MM.1S (cell line): ENCODE measurements at regions not wholly inside any gene's neighbourhood (a gene's known extent, or its start where the extent isn't known, plus 50 kb on each side); places are given as distances from the start of the nearest gene placed in this dataset.

Source experiments
- DNase-seq: peaks from one replicate; pipeline ENCODE4 v3.0.0-alpha.2; 2015
- H2AFZ ChIP-seq: fragments of 300-600 bp; sonication (generic); 2 replicates; pipeline ENCODE4 v1.6.0; 2016; ENCODE audit warnings: antibody characterized with exemption, low read length
- H3F3A ChIP-seq: fragments of 300-600 bp; sonication (generic); 2 replicates; pipeline ENCODE4 v1.6.1; 2016; ENCODE audit warnings: mild to moderate bottlenecking, antibody characterized with exemption, low read length, moderate library complexity, mixed read lengths; ENCODE audit not compliant: insufficient read depth
- H3K27ac ChIP-seq: fragments of 300-600 bp; sonication (generic); 2 replicates; pipeline ENCODE4 v1.5.1; 2016; ENCODE audit warnings: mild to moderate bottlenecking, low read length
- H3K27me3 ChIP-seq: fragments of 300-600 bp; sonication (generic); replicated peaks from 2 replicates; pipeline ENCODE4 v1.6.0; 2016; ENCODE audit warnings: low read length; ENCODE audit not compliant: insufficient read depth
- H3K36me3 ChIP-seq: fragments of 300-600 bp; sonication (generic); replicated peaks from 2 replicates; pipeline ENCODE4 v1.6.1; 2016; ENCODE audit warnings: mild to moderate bottlenecking, low read length, mixed read lengths; ENCODE audit not compliant: insufficient read depth
- H3K4me1 ChIP-seq: fragments of 300-600 bp; sonication (generic); 2 replicates; pipeline ENCODE4 v1.6.1; 2016; ENCODE audit warnings: low read length, mixed read lengths
- H3K4me2 ChIP-seq: fragments of 300-600 bp; sonication (generic); 2 replicates; pipeline ENCODE4 v1.6.0; 2016; ENCODE audit warnings: low read depth, low read length
- H3K4me3 ChIP-seq: fragments of 300-600 bp; sonication (generic); 2 replicates; pipeline ENCODE4 v1.5.1; 2016; ENCODE audit warnings: low read length, mixed read lengths
- H3K79me2 ChIP-seq: fragments of 300-600 bp; sonication (generic); 2 replicates; pipeline ENCODE4 v1.6.1; 2016; ENCODE audit warnings: mixed run types, low read length, mixed read lengths
- H3K9ac ChIP-seq: fragments of 300-600 bp; sonication (generic); 2 replicates; pipeline ENCODE4 v1.6.1; 2016; ENCODE audit warnings: low read length, mixed read lengths
- H3K9me2 ChIP-seq: fragments of 300-600 bp; sonication (generic); replicated peaks from 2 replicates; pipeline ENCODE4 v1.6.1; 2016; ENCODE audit warnings: mild to moderate bottlenecking, low read length, mixed read lengths; ENCODE audit not compliant: insufficient read depth
- H3K9me3 ChIP-seq: fragments of 300-600 bp; sonication (generic); replicated peaks from 2 replicates; pipeline ENCODE4 v1.6.1; 2016; ENCODE audit warnings: mild to moderate bottlenecking, low read length, mixed read lengths; ENCODE audit not compliant: insufficient read depth
- H4K20me1 ChIP-seq: fragments of 300-600 bp; sonication (generic); 2 replicates; pipeline ENCODE4 v1.6.1; 2016; ENCODE audit warnings: mild to moderate bottlenecking, low read length, moderate library complexity, mixed read lengths; ENCODE audit not compliant: insufficient read depth
- CTCF ChIP-seq: fragments of 300-600 bp; sonication (generic); IDR thresholded peaks from 2 replicates; pipeline ENCODE4 v1.5.1; 2016; ENCODE audit warnings: antibody characterized with exemption, low read length, mixed read lengths
- EZH2 ChIP-seq: fragments of 300-600 bp; sonication (generic); optimal IDR thresholded peaks from 2 replicates; pipeline ENCODE3; 2017; ENCODE audit warnings: low read depth, mild to moderate bottlenecking, antibody characterized with exemption, low read length, mixed read lengths
- EZH2phosphoT487 ChIP-seq: fragments of 300-600 bp; sonication (generic); IDR thresholded peaks from 2 replicates; pipeline ENCODE4 v1.6.1; 2018; ENCODE audit warnings: antibody characterized with exemption, low read length

- no peaks in the 10 kb centered on the region for H3K4me1 ChIP-seq
- H4K20me1 ChIP-seq: no peaks in the 10 kb centered on the region
- no peak overlapping the region for H3K4me2 ChIP-seq
- no peaks in the 10 kb centered on the region for H3K79me2 ChIP-seq
- no peak overlapping the region for H3K4me3 ChIP-seq
- TF ChIP-seq EZH2phosphoT487 (no peak), EZH2 (no peak), CTCF (no peak)
- H3K9ac ChIP-seq: no peak overlapping the region
- no peaks in the 10 kb centered on the region for H3K9me2 ChIP-seq
- H2AFZ ChIP-seq: no peak overlapping the region
- H3K36me3 ChIP-seq: no peaks in the 10 kb centered on the region
- H3K27ac ChIP-seq: no peak overlapping the region
- no peaks in the 10 kb centered on the region for H3F3A ChIP-seq
- H3K27me3 ChIP-seq: no peaks in the 10 kb centered on the region
- H3K9me3 ChIP-seq: no peaks in the 10 kb centered on the region
- DNase-seq: no peak
Observed at GRCh38 chr22:22428222-22429098, 80.1 kb downstream of the ZNF280B start.

GRCh38 chr22:22429369-22430108 lies 79.0 kb downstream of the ZNF280B start:
- no peaks in the 10 kb centered on the region for H3K27me3 ChIP-seq
- H3F3A ChIP-seq: no peaks in the 10 kb centered on the region

GRCh38 chr22:22430111-22430820 lies 78.3 kb downstream of the ZNF280B start:
- H3K27ac ChIP-seq: no peak overlapping the region
- no peak overlapping the region for H3K4me2 ChIP-seq
- no peaks in the 10 kb centered on the region for H3F3A ChIP-seq
- no peaks in the 10 kb centered on the region for H3K9me3 ChIP-seq
- H3K4me3 ChIP-seq: no peak overlapping the region
- no peak for DNase-seq
- TF ChIP-seq EZH2phosphoT487 (no peak), EZH2 (no peak), CTCF (no peak)
- no peaks in the 10 kb centered on the region for H3K79me2 ChIP-seq
- no peaks in the 10 kb centered on the region for H3K4me1 ChIP-seq
- no peaks in the 10 kb centered on the region for H4K20me1 ChIP-seq
- no peak overlapping the region for H2AFZ ChIP-seq
- no peak overlapping the region for H3K9ac ChIP-seq
- no peaks in the 10 kb centered on the region for H3K27me3 ChIP-seq
- H3K9me2 ChIP-seq: no peaks in the 10 kb centered on the region
- H3K36me3 ChIP-seq: no peaks in the 10 kb centered on the region

More at GRCh38 chr22:22429369-22430108, 79.0 kb downstream of the ZNF280B start:
- TF ChIP-seq EZH2phosphoT487 (no peak), EZH2 (no peak)
- no peaks in the 10 kb centered on the region for H3K36me3 ChIP-seq
- H3K4me2 ChIP-seq: no peak overlapping the region
- H4K20me1 ChIP-seq: no peaks in the 10 kb centered on the region
- no peaks in the 10 kb centered on the region for H3K9me2 ChIP-seq
- H3K4me3 ChIP-seq: no peak overlapping the region
- no peaks in the 10 kb centered on the region for H3K79me2 ChIP-seq
- H3K9me3 ChIP-seq: no peaks in the 10 kb centered on the region
- no peaks in the 10 kb centered on the region for H3K4me1 ChIP-seq
- peak; percentile 36 for DNase-seq
- H3K27ac ChIP-seq: no peak overlapping the region
- no peak overlapping the region for H3K9ac ChIP-seq
- H2AFZ ChIP-seq: no peak overlapping the region
